ENCODE measurements at regions not wholly inside any gene's neighbourhood (a gene's known extent, or its start where the extent isn't known, plus 50 kb on each side); places are given as distances from the start of the nearest gene placed in this dataset.
"Not testable (repeated sequence)": the region's sequence is repeated elsewhere in the genome, so short reads cannot be mapped to it uniquely, and the experiment has no call there.

- no peak overlapping the region for H3K9ac ChIP-seq (ENCODE audit: low read length)
- H3K79me2 ChIP-seq (ENCODE audit: control insufficient read depth, insufficient read depth, low read length), result no peaks in the 10 kb centered on the region
- H2AFZ ChIP-seq (ENCODE audit: insufficient read depth, low read depth, low read length, poor library complexity, severe bottlenecking), result no peak overlapping the region
- Mint-ChIP-seq H3K4me1 (no peaks in the 10 kb centered on the region), H3K27me3 (no peaks in the 10 kb centered on the region), H3K4me3 (no peak overlapping the region), H3K9me3 (ENCODE audit: insufficient read depth) (peaks cover 7% of the 10 kb centered on the region), H3K27ac (no peak overlapping the region)
- no peak overlapping the region for H3K4me2 ChIP-seq (replicated peaks; ENCODE audit: low read depth, low read length, poor library complexity, severe bottlenecking)
- no peak for DNase-seq
- TF ChIP-seq EZH2 (IDR thresholded peaks at IDR 0.05; ENCODE audit: borderline replicate concordance, insufficient read depth, low read depth, low read length, poor library complexity, severe bottlenecking) (no peak), CTCF (IDR thresholded peaks at IDR 0.05) (no peak)
- H3K27me3 ChIP-seq (replicated peaks in 1 of 4; ENCODE audit: control extremely low read depth in 1 of 4, control insufficient read depth in 3 of 4, insufficient read depth in 4 of 4, low read length in 3 of 4), result no peaks in the 10 kb centered on the region
- H3K4me3 ChIP-seq (ENCODE audit: control extremely low read depth in 1 of 5, extremely low read depth in 1 of 5, insufficient read depth in 1 of 5, low read depth in 2 of 5, low read length in 4 of 5), result no peak overlapping the region
- H3K4me1 ChIP-seq (ENCODE audit: control insufficient read depth in 2 of 2, insufficient read depth in 2 of 2, low read length in 2 of 2), result no peaks in the 10 kb centered on the region
- ChIA-PET CTCF (no interaction called here), POLR2A (no interaction called here)
- no CpG with 5 or more reads among the region's 5 CpGs for WGBS (ENCODE audit: insufficient coverage)
- H3K27ac ChIP-seq (ENCODE audit: low read length in 2 of 2), result no peak overlapping the region
- ATAC-seq (ENCODE audit: low read depth), result no peak
- H3K36me3 ChIP-seq (replicated peaks in 1 of 2; ENCODE audit: control extremely low read depth in 1 of 2, control insufficient read depth in 1 of 2, extremely low read depth in 1 of 2, insufficient read depth in 2 of 2, low read length in 1 of 2), result no peaks in the 10 kb centered on the region
- intact Hi-C loops (cut with micrococcal nuclease), result no loop called here
- H3K9me3 ChIP-seq (ENCODE audit: control extremely low read depth in 1 of 3, control insufficient read depth in 2 of 3, insufficient read depth in 1 of 3, low read length in 2 of 3), result no peaks in the 10 kb centered on the region
- no peaks in the 10 kb centered on the region for H4K20me1 ChIP-seq (ENCODE audit: control insufficient read depth, insufficient read depth, low read length, poor library complexity, severe bottlenecking)
Measured at GRCh38 chr7:146022776-146023175, 93.8 kb upstream of the CNTNAP2 start.

- intact Hi-C loops (cut with micrococcal nuclease); DNase-seq; H3K36me3 ChIP-seq (replicated peaks in 1 of 2; ENCODE audit: control extremely low read depth in 1 of 2, control insufficient read depth in 1 of 2, extremely low read depth in 1 of 2, insufficient read depth in 2 of 2, low read length in 1 of 2); CTCF ChIA-PET; H3K27ac Mint-ChIP-seq; H2AFZ ChIP-seq (ENCODE audit: insufficient read depth, low read depth, low read length, poor library complexity, severe bottlenecking); H3K4me1 ChIP-seq (ENCODE audit: control insufficient read depth in 2 of 2, insufficient read depth in 2 of 2, low read length in 2 of 2); ATAC-seq (ENCODE audit: low read depth); H3K27ac ChIP-seq (ENCODE audit: low read length in 2 of 2); H3K9ac ChIP-seq (ENCODE audit: low read length); POLR2A ChIA-PET; H3K9me3 Mint-ChIP-seq (ENCODE audit: insufficient read depth); H4K20me1 ChIP-seq (ENCODE audit: control insufficient read depth, insufficient read depth, low read length, poor library complexity, severe bottlenecking); H3K4me2 ChIP-seq (replicated peaks; ENCODE audit: low read depth, low read length, poor library complexity, severe bottlenecking); H3K79me2 ChIP-seq (ENCODE audit: control insufficient read depth, insufficient read depth, low read length); H3K9me3 ChIP-seq (ENCODE audit: control extremely low read depth in 1 of 3, control insufficient read depth in 2 of 3, insufficient read depth in 1 of 3, low read length in 2 of 3); H3K27me3 ChIP-seq (replicated peaks in 1 of 4; ENCODE audit: control extremely low read depth in 1 of 4, control insufficient read depth in 3 of 4, insufficient read depth in 4 of 4, low read length in 3 of 4); H3K4me3 Mint-ChIP-seq; H3K27me3 Mint-ChIP-seq; H3K4me3 ChIP-seq (ENCODE audit: control extremely low read depth in 1 of 5, extremely low read depth in 1 of 5, insufficient read depth in 1 of 5, low read depth in 2 of 5, low read length in 4 of 5); H3K4me1 Mint-ChIP-seq: not testable (repeated sequence)
- WGBS (ENCODE audit: insufficient coverage), result 94% methylated on average over 17 of the region's 33 CpGs
Measured at GRCh38 chr7:146019041-146020004, 97.3 kb upstream of the CNTNAP2 start.

- H3K4me3 ChIP-seq (ENCODE audit: control extremely low read depth in 1 of 5, extremely low read depth in 1 of 5, insufficient read depth in 1 of 5, low read depth in 2 of 5, low read length in 4 of 5); H3K4me3 Mint-ChIP-seq; H3K79me2 ChIP-seq (ENCODE audit: control insufficient read depth, insufficient read depth, low read length); H3K36me3 ChIP-seq (replicated peaks in 1 of 2; ENCODE audit: control extremely low read depth in 1 of 2, control insufficient read depth in 1 of 2, extremely low read depth in 1 of 2, insufficient read depth in 2 of 2, low read length in 1 of 2); H3K9me3 ChIP-seq (ENCODE audit: control extremely low read depth in 1 of 3, control insufficient read depth in 2 of 3, insufficient read depth in 1 of 3, low read length in 2 of 3); H3K27me3 Mint-ChIP-seq; intact Hi-C loops (cut with micrococcal nuclease); DNase-seq; H3K9ac ChIP-seq (ENCODE audit: low read length); H2AFZ ChIP-seq (ENCODE audit: insufficient read depth, low read depth, low read length, poor library complexity, severe bottlenecking); H3K4me1 ChIP-seq (ENCODE audit: control insufficient read depth in 2 of 2, insufficient read depth in 2 of 2, low read length in 2 of 2); H3K4me1 Mint-ChIP-seq; H3K27ac ChIP-seq (ENCODE audit: low read length in 2 of 2); H3K27ac Mint-ChIP-seq; H4K20me1 ChIP-seq (ENCODE audit: control insufficient read depth, insufficient read depth, low read length, poor library complexity, severe bottlenecking); H3K4me2 ChIP-seq (replicated peaks; ENCODE audit: low read depth, low read length, poor library complexity, severe bottlenecking); ATAC-seq (ENCODE audit: low read depth); H3K27me3 ChIP-seq (replicated peaks in 1 of 4; ENCODE audit: control extremely low read depth in 1 of 4, control insufficient read depth in 3 of 4, insufficient read depth in 4 of 4, low read length in 3 of 4); CTCF ChIA-PET; H3K9me3 Mint-ChIP-seq (ENCODE audit: insufficient read depth); POLR2A ChIA-PET: not testable (repeated sequence)
- WGBS (ENCODE audit: insufficient coverage), result 89% methylated on average over 4 of the region's 5 CpGs
Measured at GRCh38 chr7:146017366-146017765, 99.2 kb upstream of the CNTNAP2 start.
